NCI-H2081 treated with DMSO at 0.1 percent for 48 hours (cell line): ENCODE measurements at regions not wholly inside any gene's neighbourhood (a gene's known extent, or its start where the extent isn't known, plus 50 kb on each side); places are given as distances from the start of the nearest gene placed in this dataset.

Experiments used
- DNase-seq: peaks from one replicate; lab custom pipeline; 2025; lab: John Stamatoyannopoulos, UW

- DNase-seq: no peak
These were observed 145.6 kb downstream of the NSG2 start for GRCh38 chr5:174191076-174191475.

- DNase-seq: no peak
These were observed 146.5 kb downstream of the NSG2 start for GRCh38 chr5:174191850-174192655.

GRCh38 chr5:174192901-174193300 is 147.4 kb downstream of the NSG2 start:
- DNase-seq: no peak

- no peak for DNase-seq
These were observed 150.0 kb downstream of the NSG2 start for GRCh38 chr5:174195517-174195916.

- DNase-seq: no peak
These were observed 152.4 kb downstream of the NSG2 start for GRCh38 chr5:174197929-174198328.

- DNase-seq: no peak
These were observed 153.0 kb downstream of the NSG2 start for GRCh38 chr5:174198541-174198940.

GRCh38 chr5:174202996-174203395 is 157.5 kb downstream of the NSG2 start:
- DNase-seq: no peak

- DNase-seq: no peak
These were observed 159.2 kb downstream of the NSG2 start for GRCh38 chr5:174204535-174205313.

GRCh38 chr5:174205939-174206338 is 160.4 kb downstream of the NSG2 start:
- no peak for DNase-seq

GRCh38 chr5:174210596-174211276 is 165.2 kb downstream of the NSG2 start:
- DNase-seq: no peak

GRCh38 chr5:174211277-174211626 is 165.7 kb downstream of the NSG2 start:
- DNase-seq: no peak

- no peak for DNase-seq
These were observed 172.0 kb downstream of the NSG2 start for GRCh38 chr5:174217527-174217926.

GRCh38 chr5:174218162-174218561 is 172.7 kb downstream of the NSG2 start:
- no peak for DNase-seq

- DNase-seq: no peak
These were observed 174.9 kb downstream of the NSG2 start for GRCh38 chr5:174220417-174220816.

GRCh38 chr5:174221436-174221835 is 175.9 kb downstream of the NSG2 start:
- DNase-seq: no peak

GRCh38 chr5:174221946-174222345 is 176.4 kb downstream of the NSG2 start:
- DNase-seq: no peak

- DNase-seq: no peak
These were observed 177.4 kb downstream of the NSG2 start for GRCh38 chr5:174222891-174223290.

- no peak for DNase-seq
These were observed 177.8 kb downstream of the NSG2 start for GRCh38 chr5:174223355-174223754.

GRCh38 chr5:174229068-174229467 is 183.6 kb downstream of the NSG2 start:
- DNase-seq: no peak

GRCh38 chr5:174229514-174230370 is 184.2 kb downstream of the NSG2 start:
- DNase-seq: no peak

- no peak for DNase-seq
These were observed 186.5 kb downstream of the NSG2 start for GRCh38 chr5:174231956-174232487.

- DNase-seq: no peak
These were observed 188.9 kb downstream of the NSG2 start for GRCh38 chr5:174234388-174234787.
